HCEC 1CT (cell line): ENCODE measurements at regions not wholly inside any gene's neighbourhood (a gene's known extent, or its start where the extent isn't known, plus 50 kb on each side); places are given as distances from the start of the nearest gene placed in this dataset.

ENCODE experiments used
- DNase-seq: peaks from one replicate; pipeline ENCODE4 v3.0.0-alpha.2; 2017

- peak; percentile 3 for DNase-seq
Observed at GRCh38 chr6:30272032-30272431, 54.7 kb upstream of the TRIM39 start.

- DNase-seq, result no peak
Observed at GRCh38 chr6:30267423-30267822, 54.2 kb upstream of the TRIM26 start.

GRCh38 chr6:30265594-30265993 is 52.4 kb upstream of the TRIM26 start:
- no peak for DNase-seq

GRCh38 chr6:30265181-30265580 is 52.0 kb upstream of the TRIM26 start:
- DNase-seq, result no peak

- peak; percentile 3 for DNase-seq
Observed at GRCh38 chr6:30264743-30265142, 51.5 kb upstream of the TRIM26 start.

GRCh38 chr6:30263734-30264133 is 50.5 kb upstream of the TRIM26 start:
- DNase-seq, result peak; percentile 45
